ENCODE measurements at regions not wholly inside any gene's neighbourhood (a gene's known extent, or its start where the extent isn't known, plus 50 kb on each side); places are given as distances from the start of the nearest gene placed in this dataset.

DNA sequence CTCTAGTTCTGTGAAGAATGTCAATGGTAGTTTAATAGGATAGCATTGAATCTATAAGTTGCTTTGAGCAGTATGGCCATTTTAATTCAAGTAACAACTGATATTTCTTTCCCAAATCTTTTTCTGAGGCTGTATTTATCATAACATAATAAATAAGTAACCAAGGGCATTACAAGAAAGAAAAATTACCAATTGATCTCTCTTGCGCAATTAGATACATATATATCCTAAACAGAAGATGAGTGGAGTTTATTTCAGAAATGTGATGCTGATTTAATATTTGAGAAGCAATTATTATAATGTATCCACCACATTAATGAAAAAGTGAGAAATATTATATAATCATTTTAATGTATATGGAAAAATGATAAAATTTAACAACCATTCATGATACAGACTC lies 802.5 kb upstream of the AGA start:
- no peaks in the 10 kb centered on the region for H4K20me1 ChIP-seq (ENCODE audit: insufficient read depth, low read length)
- no peaks in the 10 kb centered on the region for H3K79me2 ChIP-seq (ENCODE audit: insufficient read depth, low read length)
- peaks cover 38% of the 10 kb centered on the region for H3K9me3 ChIP-seq (ENCODE audit: low read length)
- H3K4me3 ChIP-seq (replicated peaks in 1 of 3; ENCODE audit: insufficient read depth in 1 of 3, low read depth in 2 of 3, low read length in 3 of 3) = no peak overlapping the region
- H3K36me3 ChIP-seq (replicated peaks in 1 of 2; ENCODE audit: control insufficient read depth in 1 of 2, insufficient read depth in 2 of 2, low read length in 2 of 2) = no peaks in the 10 kb centered on the region
- H3K4me1 ChIP-seq (ENCODE audit: insufficient read depth, low read length) = no peaks in the 10 kb centered on the region
- no peak for FAIRE-seq
- intact Hi-C loops (cut with micrococcal nuclease; ENCODE audit: unreplicated experiment) (no loop called here), in situ Hi-C loops (cut with HindIII; ENCODE audit: extremely low pct_ligation_motif_present, low pct_unique_long_range_greater_than_20kb) (no loop called here)
- H2AFZ ChIP-seq (ENCODE audit: low read length) = no peak overlapping the region
- no peaks in the 10 kb centered on the region for H3K27me3 ChIP-seq (ENCODE audit: control insufficient read depth in 1 of 2, insufficient read depth in 2 of 2, low read length in 2 of 2)
- WGBS (ENCODE audit: low lambda C conversion rate) = 0% methylated on average over 1 of the region's 1 CpG
- H3K9ac ChIP-seq (ENCODE audit: insufficient read depth, low read depth, low read length) = no peak overlapping the region
- ATAC-seq = no peak
- H3K27ac ChIP-seq (ENCODE audit: extremely low read length, insufficient read depth, low read length) = no peak overlapping the region
- BruUV-seq (replicated peaks) = no TSS peak
- TF ChIP-seq NCOA2 (CRISPR knock-in tag; IDR thresholded peaks at IDR 0.05) (no peak), CEBPB (IDR thresholded peaks at IDR 0.05; ENCODE audit: borderline replicate concordance, low read depth, low read length) (0 out of 2 replicates have a peak, but pooled peaks have one; percentile 25), MAZ (IDR thresholded peaks at IDR 0.05; ENCODE audit: borderline replicate concordance, low read depth, low read length) (no peak), MAZ (CRISPR knock-in tag; IDR thresholded peaks at IDR 0.05; ENCODE audit: low read depth) (no peak), ZNF431 (CRISPR knock-in tag; IDR thresholded peaks at IDR 0.05; ENCODE audit: borderline replicate concordance, low read depth) (no peak), ZFP37 (CRISPR knock-in tag; IDR thresholded peaks at IDR 0.05; ENCODE audit: borderline replicate concordance) (no peak)
- DNase-seq (ENCODE audit: low spot score) = no peak
- H3K4me2 ChIP-seq (ENCODE audit: low read depth, low read length) = no peak overlapping the region
- ChIA-PET POLR2A (no interaction called here), CTCF (ENCODE audit: low intra/inter-chr PET ratio, low total read pairs) (no interaction called here)

GRCh38 chr4:178255172-178255571 lies 812.9 kb upstream of the AGA start:
- intact Hi-C loops (cut with micrococcal nuclease; ENCODE audit: unreplicated experiment) (no loop called here), in situ Hi-C loops (cut with HindIII; ENCODE audit: extremely low pct_ligation_motif_present, low pct_unique_long_range_greater_than_20kb) (no loop called here)
- H3K9ac ChIP-seq (ENCODE audit: insufficient read depth, low read depth, low read length) = no peak overlapping the region
- DNase-seq (ENCODE audit: low spot score) (no peak), FAIRE-seq (no peak), ATAC-seq (no peak)
- H3K27me3 ChIP-seq (ENCODE audit: control insufficient read depth in 1 of 2, insufficient read depth in 2 of 2, low read length in 2 of 2) = no peaks in the 10 kb centered on the region
- ChIA-PET CTCF (ENCODE audit: low intra/inter-chr PET ratio, low total read pairs) (no interaction called here), POLR2A (no interaction called here)
- no peaks in the 10 kb centered on the region for H3K36me3 ChIP-seq (replicated peaks in 1 of 2; ENCODE audit: control insufficient read depth in 1 of 2, insufficient read depth in 2 of 2, low read length in 2 of 2)
- H3K27ac ChIP-seq (ENCODE audit: extremely low read length, insufficient read depth, low read length) = no peak overlapping the region
- no peak overlapping the region for H3K4me3 ChIP-seq (replicated peaks in 1 of 3; ENCODE audit: insufficient read depth in 1 of 3, low read depth in 2 of 3, low read length in 3 of 3)
- WGBS (ENCODE audit: low lambda C conversion rate) = 0% methylated on average over 1 of the region's 1 CpG
- no peaks in the 10 kb centered on the region for H3K4me1 ChIP-seq (ENCODE audit: insufficient read depth, low read length)
- no peaks in the 10 kb centered on the region for H4K20me1 ChIP-seq (ENCODE audit: insufficient read depth, low read length)
- peaks cover 11% of the 10 kb centered on the region; the same call in 1 of the 2 replicates for H3K9me3 ChIP-seq (ENCODE audit: low read length)
- no peaks in the 10 kb centered on the region for H3K79me2 ChIP-seq (ENCODE audit: insufficient read depth, low read length)
- no peak overlapping the region for H3K4me2 ChIP-seq (ENCODE audit: low read depth, low read length)
- no peak overlapping the region for H2AFZ ChIP-seq (ENCODE audit: low read length)
- BruUV-seq (replicated peaks) = no TSS peak
- TF ChIP-seq ZBTB1 (CRISPR knock-in tag; IDR thresholded peaks at IDR 0.05; ENCODE audit: borderline replicate concordance) (no peak), ZBTB37 (CRISPR knock-in tag; IDR thresholded peaks at IDR 0.05) (no peak), TARDBP (CRISPR knock-in tag; IDR thresholded peaks at IDR 0.05) (no peak), ZNF256 (CRISPR knock-in tag; conservative IDR thresholded peaks at IDR 0.05) (no peak), PITX1 (CRISPR knock-in tag; IDR thresholded peaks at IDR 0.05) (no peak), ZBTB10 (CRISPR knock-in tag; IDR thresholded peaks at IDR 0.05; ENCODE audit: borderline replicate concordance) (no peak)
- TF ChIP-seq, protein P1, sequence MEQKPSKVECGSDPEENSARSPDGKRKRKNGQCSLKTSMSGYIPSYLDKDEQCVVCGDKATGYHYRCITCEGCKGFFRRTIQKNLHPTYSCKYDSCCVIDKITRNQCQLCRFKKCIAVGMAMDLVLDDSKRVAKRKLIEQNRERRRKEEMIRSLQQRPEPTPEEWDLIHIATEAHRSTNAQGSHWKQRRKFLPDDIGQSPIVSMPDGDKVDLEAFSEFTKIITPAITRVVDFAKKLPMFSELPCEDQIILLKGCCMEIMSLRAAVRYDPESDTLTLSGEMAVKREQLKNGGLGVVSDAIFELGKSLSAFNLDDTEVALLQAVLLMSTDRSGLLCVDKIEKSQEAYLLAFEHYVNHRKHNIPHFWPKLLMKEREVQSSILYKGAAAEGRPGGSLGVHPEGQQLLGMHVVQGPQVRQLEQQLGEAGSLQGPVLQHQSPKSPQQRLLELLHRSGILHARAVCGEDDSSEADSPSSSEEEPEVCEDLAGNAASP (CRISPR knock-in tag; IDR thresholded peaks at IDR 0.05; ENCODE audit: borderline replicate concordance) = no peak

Data from HepG2 (cell line).